ENCODE measurements at regions not wholly inside any gene's neighbourhood (a gene's known extent, or its start where the extent isn't known, plus 50 kb on each side); places are given as distances from the start of the nearest gene placed in this dataset.

DNA sequence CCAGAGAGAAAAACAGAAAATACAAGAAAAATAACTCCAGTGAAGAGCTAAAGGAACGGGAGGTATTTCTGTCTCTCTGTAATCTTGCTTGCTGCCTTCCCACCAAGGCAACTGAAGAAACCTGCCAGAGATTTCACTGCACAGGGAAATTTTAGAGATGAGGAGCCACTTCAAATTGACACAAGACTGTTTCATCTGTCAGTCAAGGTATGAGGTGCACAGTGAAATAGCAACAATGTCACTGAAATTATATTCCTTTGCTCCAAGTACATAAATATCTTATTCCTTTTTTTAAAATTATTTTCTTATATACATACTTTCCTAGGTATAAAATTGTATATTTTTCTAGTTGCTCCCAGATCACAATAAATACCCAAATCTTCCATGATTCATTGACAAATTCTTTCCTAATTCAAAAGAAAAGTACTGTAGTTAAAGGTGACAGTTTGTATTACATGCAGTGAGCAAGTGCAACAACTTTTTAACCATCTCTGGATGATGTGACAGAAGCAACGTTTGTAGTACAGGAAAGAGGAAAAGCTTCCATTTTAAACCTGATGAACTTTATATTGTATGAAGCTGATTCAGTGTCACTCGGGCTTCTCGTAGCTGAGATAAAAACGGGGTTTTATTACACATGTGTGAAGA lies 563.4 kb downstream of the TUSC7 start:
- TF ChIP-seq, protein P1, sequence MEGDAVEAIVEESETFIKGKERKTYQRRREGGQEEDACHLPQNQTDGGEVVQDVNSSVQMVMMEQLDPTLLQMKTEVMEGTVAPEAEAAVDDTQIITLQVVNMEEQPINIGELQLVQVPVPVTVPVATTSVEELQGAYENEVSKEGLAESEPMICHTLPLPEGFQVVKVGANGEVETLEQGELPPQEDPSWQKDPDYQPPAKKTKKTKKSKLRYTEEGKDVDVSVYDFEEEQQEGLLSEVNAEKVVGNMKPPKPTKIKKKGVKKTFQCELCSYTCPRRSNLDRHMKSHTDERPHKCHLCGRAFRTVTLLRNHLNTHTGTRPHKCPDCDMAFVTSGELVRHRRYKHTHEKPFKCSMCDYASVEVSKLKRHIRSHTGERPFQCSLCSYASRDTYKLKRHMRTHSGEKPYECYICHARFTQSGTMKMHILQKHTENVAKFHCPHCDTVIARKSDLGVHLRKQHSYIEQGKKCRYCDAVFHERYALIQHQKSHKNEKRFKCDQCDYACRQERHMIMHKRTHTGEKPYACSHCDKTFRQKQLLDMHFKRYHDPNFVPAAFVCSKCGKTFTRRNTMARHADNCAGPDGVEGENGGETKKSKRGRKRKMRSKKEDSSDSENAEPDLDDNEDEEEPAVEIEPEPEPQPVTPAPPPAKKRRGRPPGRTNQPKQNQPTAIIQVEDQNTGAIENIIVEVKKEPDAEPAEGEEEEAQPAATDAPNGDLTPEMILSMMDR (IDR thresholded peaks at IDR 0.05), result no peak
- no peak for TF ChIP-seq POLR2A (IDR thresholded peaks at IDR 0.05)
